AG10803 (cell line): ENCODE measurements at regions not wholly inside any gene's neighbourhood (a gene's known extent, or its start where the extent isn't known, plus 50 kb on each side); places are given as distances from the start of the nearest gene placed in this dataset.
A peak's percentile ranks its signal among the peaks of the same experiment; 100 is the strongest.

Source experiments
- DNase-seq: peaks from one replicate; pipeline ENCODE4 v3.0.0; 2010; ENCODE audit warnings: low read depth
- H3K4me3 ChIP-seq: 2 replicates; pipeline ENCODE4 v1.5.1; 2011; ENCODE audit warnings: mild to moderate bottlenecking, low read length, control low read depth
- TF ChIP-seq, protein P1 (sequence below): conservative IDR thresholded peaks from 2 replicates; pipeline ENCODE4 v1.5.1; 2011; ENCODE audit warnings: mild to moderate bottlenecking, low read length, control low read depth, inconsistent platforms

DNA sequence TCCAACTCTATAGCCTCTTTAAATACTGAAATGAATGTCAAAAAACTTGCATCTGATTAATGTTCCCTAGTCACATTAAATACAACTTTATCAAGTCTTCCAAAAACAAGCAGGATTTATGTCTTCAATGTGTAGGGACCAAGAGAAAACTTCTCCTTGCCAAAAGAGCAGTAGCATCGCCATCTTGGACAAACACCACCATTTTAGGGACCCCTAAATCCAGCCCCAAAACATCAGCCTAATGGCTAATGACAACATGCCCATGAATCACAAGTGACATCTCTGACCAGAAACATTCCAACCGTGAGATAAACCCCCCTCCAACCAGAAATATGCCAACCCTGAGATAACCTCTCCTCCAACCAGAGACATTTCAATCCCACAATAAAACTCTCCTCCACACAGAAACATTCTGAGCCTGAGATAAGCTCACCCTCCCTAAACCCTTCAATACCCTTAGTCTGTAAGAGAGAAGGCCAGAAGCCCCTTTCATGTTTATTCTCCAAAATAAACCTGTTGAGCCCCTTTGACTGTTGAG, 697.4 kb downstream of the TRAM1L1 start:
- no peak for DNase-seq
- no peak overlapping the region for H3K4me3 ChIP-seq
- TF ChIP-seq, protein P1, sequence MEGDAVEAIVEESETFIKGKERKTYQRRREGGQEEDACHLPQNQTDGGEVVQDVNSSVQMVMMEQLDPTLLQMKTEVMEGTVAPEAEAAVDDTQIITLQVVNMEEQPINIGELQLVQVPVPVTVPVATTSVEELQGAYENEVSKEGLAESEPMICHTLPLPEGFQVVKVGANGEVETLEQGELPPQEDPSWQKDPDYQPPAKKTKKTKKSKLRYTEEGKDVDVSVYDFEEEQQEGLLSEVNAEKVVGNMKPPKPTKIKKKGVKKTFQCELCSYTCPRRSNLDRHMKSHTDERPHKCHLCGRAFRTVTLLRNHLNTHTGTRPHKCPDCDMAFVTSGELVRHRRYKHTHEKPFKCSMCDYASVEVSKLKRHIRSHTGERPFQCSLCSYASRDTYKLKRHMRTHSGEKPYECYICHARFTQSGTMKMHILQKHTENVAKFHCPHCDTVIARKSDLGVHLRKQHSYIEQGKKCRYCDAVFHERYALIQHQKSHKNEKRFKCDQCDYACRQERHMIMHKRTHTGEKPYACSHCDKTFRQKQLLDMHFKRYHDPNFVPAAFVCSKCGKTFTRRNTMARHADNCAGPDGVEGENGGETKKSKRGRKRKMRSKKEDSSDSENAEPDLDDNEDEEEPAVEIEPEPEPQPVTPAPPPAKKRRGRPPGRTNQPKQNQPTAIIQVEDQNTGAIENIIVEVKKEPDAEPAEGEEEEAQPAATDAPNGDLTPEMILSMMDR, result no peak

GRCh38 chr4:116386856-116387255, 698.5 kb downstream of the TRAM1L1 start:
- TF ChIP-seq, protein P1, result no peak
- no peak for DNase-seq
- no peak overlapping the region for H3K4me3 ChIP-seq

- no peak overlapping the region for H3K4me3 ChIP-seq
- TF ChIP-seq, protein P1, result no peak
- DNase-seq, result no peak
These were observed 699.8 kb downstream of the TRAM1L1 start for GRCh38 chr4:116385583-116385982.

DNA sequence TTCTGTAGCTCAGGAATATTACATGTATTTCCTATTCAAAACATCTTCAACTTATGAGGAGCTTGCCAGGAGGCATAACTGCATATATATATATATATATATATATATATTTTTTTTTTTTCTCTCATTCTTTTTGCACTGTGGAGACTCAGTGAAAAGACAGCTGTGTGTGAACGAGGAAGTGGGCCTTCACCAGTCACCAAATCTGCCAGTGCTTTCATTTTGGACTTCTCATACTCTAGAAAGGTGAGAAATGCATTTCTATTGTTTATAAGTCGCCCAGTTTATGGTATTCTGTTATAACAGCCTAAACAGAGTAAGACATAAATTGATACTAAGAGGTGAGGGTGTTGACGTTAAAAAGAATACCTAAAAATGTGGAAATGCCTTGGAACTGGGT, 710.6 kb downstream of the TRAM1L1 start:
- no peak overlapping the region for H3K4me3 ChIP-seq
- TF ChIP-seq, protein P1, result no peak
- no peak for DNase-seq

DNA sequence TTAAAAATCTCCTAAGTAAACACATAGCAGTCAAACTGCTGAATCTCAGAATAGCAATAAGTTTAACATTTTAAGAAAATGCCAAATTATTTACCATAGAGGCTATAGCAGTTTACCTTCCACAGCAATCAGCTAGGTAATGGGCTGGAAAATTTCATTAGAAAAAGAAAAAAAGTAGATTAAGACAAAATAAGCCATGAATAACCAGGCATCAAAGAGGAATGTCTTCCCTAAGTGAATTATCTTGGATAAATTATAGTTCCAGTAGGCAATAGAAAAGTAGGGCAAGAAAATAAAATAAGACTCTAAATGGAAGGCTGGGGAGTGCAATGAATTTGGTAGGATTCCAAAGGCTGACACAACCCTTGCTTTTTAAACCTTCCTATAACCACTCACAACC, 722.8 kb downstream of the TRAM1L1 start:
- DNase-seq, result no peak
- TF ChIP-seq, protein P1, result no peak

GRCh38 chr4:116361790-116362189, 723.6 kb downstream of the TRAM1L1 start:
- TF ChIP-seq, protein P1, result no peak
- no peak for DNase-seq
- no peak overlapping the region for H3K4me3 ChIP-seq

More for the DNA sequence above, 722.8 kb downstream of the TRAM1L1 start:
- H3K4me3 ChIP-seq, result no peak overlapping the region

GRCh38 chr4:116358633-116359222, 726.6 kb downstream of the TRAM1L1 start:
- DNase-seq, result peak; percentile 49
- H3K4me3 ChIP-seq, result no peak overlapping the region
- TF ChIP-seq, protein P1, result peak; percentile 54
